Fibroblast of lung (primary cell): ENCODE measurements at regions not wholly inside any gene's neighbourhood (a gene's known extent, or its start where the extent isn't known, plus 50 kb on each side); places are given as distances from the start of the nearest gene placed in this dataset.

ENCODE experiments used
- EZH2 ChIP-seq: IDR thresholded peaks from 2 replicates; pipeline ENCODE4 v1.5.1; 2012; ENCODE audit warnings: low read length, control low read depth, mild to moderate bottlenecking; ENCODE audit errors: missing control alignments
- TF ChIP-seq, protein P1 (sequence below), 2 donors: IDR thresholded peaks in 1 of 2; conservative IDR thresholded peaks in 1 of 2; 1 replicate in 1 of 2; 2 replicates in 1 of 2; pipeline ENCODE4 v1.5.1; 2011 to 2012; ENCODE audit warnings: low read length in 2 of 2, control low read depth in 1 of 2, inconsistent platforms in 1 of 2, low read depth in 1 of 2, mild to moderate bottlenecking in 1 of 2

DNA sequence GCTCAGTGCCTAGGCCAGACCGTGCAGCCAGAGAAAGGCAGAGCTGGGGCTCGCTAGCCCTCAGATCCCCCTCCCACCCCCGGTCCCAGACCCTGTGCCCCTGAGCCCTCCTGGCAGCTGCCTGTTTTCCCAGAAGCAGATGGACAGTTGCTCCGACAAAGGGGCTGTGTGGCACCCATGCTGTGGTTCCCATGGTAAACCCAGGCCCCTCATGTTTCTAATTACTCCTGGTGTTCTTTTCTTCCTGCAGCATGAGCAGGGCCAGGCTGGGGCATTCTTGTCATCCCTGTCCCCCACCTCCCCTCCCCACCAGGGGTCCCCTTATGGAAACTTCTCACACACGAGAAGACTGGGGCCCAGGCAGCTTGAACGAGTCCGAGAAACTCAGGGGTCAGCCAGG is 269.6 kb downstream of the HAUS1 start:
- TF ChIP-seq, protein P1, sequence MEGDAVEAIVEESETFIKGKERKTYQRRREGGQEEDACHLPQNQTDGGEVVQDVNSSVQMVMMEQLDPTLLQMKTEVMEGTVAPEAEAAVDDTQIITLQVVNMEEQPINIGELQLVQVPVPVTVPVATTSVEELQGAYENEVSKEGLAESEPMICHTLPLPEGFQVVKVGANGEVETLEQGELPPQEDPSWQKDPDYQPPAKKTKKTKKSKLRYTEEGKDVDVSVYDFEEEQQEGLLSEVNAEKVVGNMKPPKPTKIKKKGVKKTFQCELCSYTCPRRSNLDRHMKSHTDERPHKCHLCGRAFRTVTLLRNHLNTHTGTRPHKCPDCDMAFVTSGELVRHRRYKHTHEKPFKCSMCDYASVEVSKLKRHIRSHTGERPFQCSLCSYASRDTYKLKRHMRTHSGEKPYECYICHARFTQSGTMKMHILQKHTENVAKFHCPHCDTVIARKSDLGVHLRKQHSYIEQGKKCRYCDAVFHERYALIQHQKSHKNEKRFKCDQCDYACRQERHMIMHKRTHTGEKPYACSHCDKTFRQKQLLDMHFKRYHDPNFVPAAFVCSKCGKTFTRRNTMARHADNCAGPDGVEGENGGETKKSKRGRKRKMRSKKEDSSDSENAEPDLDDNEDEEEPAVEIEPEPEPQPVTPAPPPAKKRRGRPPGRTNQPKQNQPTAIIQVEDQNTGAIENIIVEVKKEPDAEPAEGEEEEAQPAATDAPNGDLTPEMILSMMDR (conservative IDR thresholded peaks at IDR 0.05 in 1 of 2, IDR thresholded peaks at IDR 0.05 in 1 of 2; ENCODE audit: low read depth in 1 of 2, low read length in 2 of 2), result no peak
- no peak for TF ChIP-seq EZH2
